ENCODE measurements at regions not wholly inside any gene's neighbourhood (a gene's known extent, or its start where the extent isn't known, plus 50 kb on each side); places are given as distances from the start of the nearest gene placed in this dataset.

GRCh38 chr1:193681422-193681821 is 495.0 kb upstream of the B3GALT2 start:
- H3K9me3 Mint-ChIP-seq = no peaks in the 10 kb centered on the region
- H3K27ac Mint-ChIP-seq = no peak overlapping the region
- TF ChIP-seq EZH2phosphoT487 (IDR thresholded peaks at IDR 0.05) (no peak), EZH2 (IDR thresholded peaks at IDR 0.05) (no peak), CTCF (IDR thresholded peaks at IDR 0.05) (no peak)
- Histone ChIP-seq H3K9ac (no peak overlapping the region), H3K79me2 (ENCODE audit: low read depth) (no peaks in the 10 kb centered on the region), H3K4me1 (peaks cover 11% of the 10 kb centered on the region), H2AFZ (replicated peaks) (no peak overlapping the region), H3K4me3 (no peak overlapping the region), H3K4me2 (no peak overlapping the region), H3K36me3 (no peaks in the 10 kb centered on the region), H3K9me3 (ENCODE audit: low read depth) (no peaks in the 10 kb centered on the region), H3K27me3 (no peaks in the 10 kb centered on the region), H3K27ac (no peak overlapping the region), H4K20me1 (ENCODE audit: low read depth) (no peaks in the 10 kb centered on the region), H3F3A (ENCODE audit: low read depth) (no peaks in the 10 kb centered on the region)
- peaks cover 11% of the 10 kb centered on the region for H3K4me1 Mint-ChIP-seq
- H3K27me3 Mint-ChIP-seq (ENCODE audit: insufficient read depth, low read depth) = no peaks in the 10 kb centered on the region
- DNase-seq (ENCODE audit: low spot score) = no peak
- H3K36me3 Mint-ChIP-seq = no peaks in the 10 kb centered on the region
- no peak overlapping the region for H3K4me3 Mint-ChIP-seq

- no peak overlapping the region for H3K27ac Mint-ChIP-seq
Measured at GRCh38 chr1:193680924-193681316, 494.5 kb upstream of the B3GALT2 start.

GRCh38 chr1:193680247-193680923 is 494.0 kb upstream of the B3GALT2 start:
- DNase-seq (ENCODE audit: low spot score) = no peak
- no peaks in the 10 kb centered on the region for H3K36me3 Mint-ChIP-seq

More at GRCh38 chr1:193680924-193681316, 494.5 kb upstream of the B3GALT2 start:
- DNase-seq (ENCODE audit: low spot score) = no peak
- H3K27me3 ChIP-seq = no peaks in the 10 kb centered on the region
- no peaks in the 10 kb centered on the region for H4K20me1 ChIP-seq (ENCODE audit: low read depth)
- no peak overlapping the region for H3K4me2 ChIP-seq
- H3K36me3 ChIP-seq = no peaks in the 10 kb centered on the region
- Mint-ChIP-seq H3K9me3 (no peaks in the 10 kb centered on the region), H3K27me3 (ENCODE audit: insufficient read depth, low read depth) (no peaks in the 10 kb centered on the region), H3K36me3 (no peaks in the 10 kb centered on the region), H3K4me3 (no peak overlapping the region), H3K4me1 (peaks cover 11% of the 10 kb centered on the region)
- H3K4me1 ChIP-seq = peaks cover 11% of the 10 kb centered on the region
- no peak overlapping the region for H3K4me3 ChIP-seq
- H3K27ac ChIP-seq = no peak overlapping the region
- no peaks in the 10 kb centered on the region for H3F3A ChIP-seq (ENCODE audit: low read depth)
- no peak overlapping the region for H3K9ac ChIP-seq
- no peak for TF ChIP-seq EZH2phosphoT487 (IDR thresholded peaks at IDR 0.05)
- no peak overlapping the region for H2AFZ ChIP-seq (replicated peaks)
- H3K79me2 ChIP-seq (ENCODE audit: low read depth) = no peaks in the 10 kb centered on the region
- no peaks in the 10 kb centered on the region for H3K9me3 ChIP-seq (ENCODE audit: low read depth)

More at GRCh38 chr1:193680247-193680923, 494.0 kb upstream of the B3GALT2 start:
- TF ChIP-seq EZH2phosphoT487 (IDR thresholded peaks at IDR 0.05) (no peak), CTCF (IDR thresholded peaks at IDR 0.05) (no peak), EZH2 (IDR thresholded peaks at IDR 0.05) (no peak)
- Histone ChIP-seq H3K36me3 (no peaks in the 10 kb centered on the region), H3K27ac (peak overlapping the region; percentile 36), H2AFZ (replicated peaks) (no peak overlapping the region), H3K9me3 (ENCODE audit: low read depth) (no peaks in the 10 kb centered on the region), H3K4me3 (no peak overlapping the region), H3K4me2 (no peak overlapping the region), H4K20me1 (ENCODE audit: low read depth) (no peaks in the 10 kb centered on the region), H3F3A (ENCODE audit: low read depth) (no peaks in the 10 kb centered on the region), H3K79me2 (ENCODE audit: low read depth) (no peaks in the 10 kb centered on the region), H3K27me3 (no peaks in the 10 kb centered on the region), H3K9ac (no peak overlapping the region), H3K4me1 (peaks cover 11% of the 10 kb centered on the region)
- Mint-ChIP-seq H3K27me3 (ENCODE audit: insufficient read depth, low read depth) (no peaks in the 10 kb centered on the region), H3K9me3 (no peaks in the 10 kb centered on the region), H3K4me1 (peaks cover 11% of the 10 kb centered on the region), H3K4me3 (no peak overlapping the region), H3K27ac (no peak overlapping the region)

All from neural progenitor cell (in vitro differentiated cells).